H7 (cell line): ENCODE measurements at regions not wholly inside any gene's neighbourhood (a gene's known extent, or its start where the extent isn't known, plus 50 kb on each side); places are given as distances from the start of the nearest gene placed in this dataset.
A peak's percentile ranks its signal among the peaks of the same experiment; 100 is the strongest.

ENCODE experiments used
- DNase-seq: peaks from one replicate; pipeline ENCODE4 v3.0.0; 2012
- H3K27me3 ChIP-seq: 2 replicates; pipeline ENCODE4 v1.6.0; 2011; ENCODE audit warnings: mild to moderate bottlenecking, low read length; ENCODE audit not compliant: control insufficient read depth, insufficient read depth
- H3K36me3 ChIP-seq: replicated peaks from 2 replicates; pipeline ENCODE4 v1.5.1; 2011; ENCODE audit warnings: low read length; ENCODE audit not compliant: control insufficient read depth, insufficient read depth
- H3K4me3 ChIP-seq: 2 replicates; pipeline ENCODE4 v1.5.1; 2011; ENCODE audit warnings: low read depth, mild to moderate bottlenecking, control low read depth, low read length, moderate library complexity; ENCODE audit not compliant: insufficient read depth

DNA sequence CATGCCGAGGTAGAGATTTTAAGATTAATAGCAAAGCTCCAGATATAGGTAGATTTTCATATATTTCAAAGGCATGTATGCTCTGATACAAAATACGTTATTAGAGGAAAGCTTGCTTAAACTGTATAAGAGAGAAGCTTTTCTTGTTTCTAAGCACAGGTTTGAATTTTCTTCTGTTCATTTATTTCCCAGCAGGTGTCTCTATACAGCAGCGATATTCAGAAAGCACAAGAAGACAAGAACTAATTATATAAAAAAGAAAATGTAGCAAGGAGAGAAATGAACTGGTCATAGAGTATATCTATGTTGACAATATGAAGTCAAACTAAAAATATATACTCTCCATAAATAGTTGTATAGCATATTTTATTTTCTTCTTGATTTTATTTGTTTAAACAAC lies 307.4 kb upstream of the NOVA1 start:
- H3K4me3 ChIP-seq: no peak overlapping the region
- H3K27me3 ChIP-seq: no peaks in the 10 kb centered on the region
- no peak for DNase-seq
- no peaks in the 10 kb centered on the region for H3K36me3 ChIP-seq

DNA sequence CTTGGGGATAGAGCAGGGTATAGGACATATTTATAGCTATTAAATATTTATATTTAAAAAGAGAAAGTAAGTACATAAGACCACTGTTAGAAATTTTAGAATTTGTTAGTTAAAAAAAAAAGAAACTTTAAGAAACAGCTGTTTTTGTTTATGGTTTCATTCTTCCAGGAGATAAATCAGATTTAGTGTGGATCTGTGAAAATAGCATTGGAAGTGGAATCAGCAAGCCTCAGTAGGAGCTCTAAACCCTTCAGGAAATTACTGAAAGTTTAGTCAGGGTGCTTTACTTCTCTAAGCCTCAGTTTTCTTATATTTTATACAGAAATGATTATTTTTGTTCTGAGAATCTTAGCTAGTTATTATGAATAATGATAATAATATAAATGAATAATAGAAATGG lies 316.0 kb upstream of the NOVA1 start:
- H3K4me3 ChIP-seq: no peak overlapping the region
- no peaks in the 10 kb centered on the region for H3K27me3 ChIP-seq
- no peak for DNase-seq
- H3K36me3 ChIP-seq: no peaks in the 10 kb centered on the region

DNA sequence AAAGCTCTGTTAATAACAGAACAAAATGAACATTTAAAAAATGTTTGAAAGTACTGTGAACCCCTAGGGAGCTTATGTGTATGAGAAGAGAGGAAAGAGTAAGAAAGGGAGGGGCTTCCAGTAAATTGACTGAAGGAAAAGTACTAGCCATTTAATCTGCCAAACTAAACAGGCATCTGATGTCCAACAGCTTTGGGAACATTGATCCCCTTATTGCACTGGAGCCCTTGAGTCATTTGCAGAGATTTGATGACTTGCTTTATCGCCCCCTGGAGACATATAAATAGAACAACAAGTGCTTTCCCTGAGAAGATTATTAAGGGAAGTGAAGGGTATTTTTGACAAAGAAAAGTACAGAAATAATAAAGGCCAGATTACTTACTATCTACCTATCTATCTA lies 319.3 kb upstream of the NOVA1 start:
- Histone ChIP-seq H3K27me3 (no peaks in the 10 kb centered on the region), H3K4me3 (no peak overlapping the region), H3K36me3 (no peaks in the 10 kb centered on the region)
- DNase-seq: peak; percentile 2

- no peaks in the 10 kb centered on the region for H3K36me3 ChIP-seq
- H3K27me3 ChIP-seq: no peaks in the 10 kb centered on the region
- DNase-seq: no peak
- no peak overlapping the region for H3K4me3 ChIP-seq
Measured at GRCh38 chr14:26925876-26926584, 328.2 kb upstream of the NOVA1 start.

DNA sequence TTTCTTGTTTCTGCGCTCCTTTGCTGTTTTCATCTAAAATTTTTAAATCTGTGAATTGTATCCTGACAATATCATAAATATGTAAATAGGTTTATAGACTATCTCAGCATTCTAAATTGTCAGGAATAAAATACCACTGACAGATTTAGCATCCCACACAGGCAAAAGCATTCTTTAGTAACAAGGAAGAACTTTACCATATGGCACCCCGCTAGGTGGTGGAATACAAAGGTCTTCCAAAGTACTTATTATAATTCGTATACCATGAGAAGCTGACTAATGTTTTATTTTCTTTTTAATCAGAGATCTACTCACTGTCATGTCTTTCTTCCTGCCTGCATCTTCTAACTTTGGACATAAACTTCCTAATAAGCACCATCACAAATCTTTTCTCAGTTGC lies 328.8 kb upstream of the NOVA1 start:
- Histone ChIP-seq H3K27me3 (no peaks in the 10 kb centered on the region), H3K4me3 (no peak overlapping the region), H3K36me3 (no peaks in the 10 kb centered on the region)
- no peak for DNase-seq

GRCh38 chr14:26928019-26928418 lies 330.2 kb upstream of the NOVA1 start:
- Histone ChIP-seq H3K27me3 (no peaks in the 10 kb centered on the region), H3K4me3 (no peak overlapping the region), H3K36me3 (no peaks in the 10 kb centered on the region)
- DNase-seq: no peak

DNA sequence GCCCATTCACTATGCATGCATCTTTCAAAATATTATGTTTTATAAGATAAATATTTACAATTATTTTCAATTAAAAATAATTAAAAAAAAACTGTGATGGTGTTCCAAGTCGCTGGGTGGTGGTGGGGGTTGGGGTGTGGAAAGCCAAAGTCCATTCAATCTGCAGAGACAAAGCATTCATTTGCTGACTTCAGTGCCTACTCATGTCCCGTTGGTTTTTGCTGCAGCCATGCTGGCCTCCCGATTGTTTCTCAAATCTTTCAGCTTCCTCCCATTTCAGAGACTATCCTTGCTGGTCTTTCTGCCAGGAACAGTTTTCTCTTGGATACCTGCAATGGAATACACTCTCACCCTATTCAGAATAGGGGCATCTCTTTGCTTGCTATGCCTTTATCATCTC lies 331.5 kb upstream of the NOVA1 start:
- H3K36me3 ChIP-seq: no peaks in the 10 kb centered on the region
- DNase-seq: no peak

GRCh38 chr14:26930576-26930975 lies 332.7 kb upstream of the NOVA1 start:
- no peak for DNase-seq
- Histone ChIP-seq H3K4me3 (no peak overlapping the region), H3K27me3 (no peaks in the 10 kb centered on the region), H3K36me3 (no peaks in the 10 kb centered on the region)

More for the DNA sequence above, 331.5 kb upstream of the NOVA1 start:
- no peaks in the 10 kb centered on the region for H3K27me3 ChIP-seq
- H3K4me3 ChIP-seq: no peak overlapping the region

DNA sequence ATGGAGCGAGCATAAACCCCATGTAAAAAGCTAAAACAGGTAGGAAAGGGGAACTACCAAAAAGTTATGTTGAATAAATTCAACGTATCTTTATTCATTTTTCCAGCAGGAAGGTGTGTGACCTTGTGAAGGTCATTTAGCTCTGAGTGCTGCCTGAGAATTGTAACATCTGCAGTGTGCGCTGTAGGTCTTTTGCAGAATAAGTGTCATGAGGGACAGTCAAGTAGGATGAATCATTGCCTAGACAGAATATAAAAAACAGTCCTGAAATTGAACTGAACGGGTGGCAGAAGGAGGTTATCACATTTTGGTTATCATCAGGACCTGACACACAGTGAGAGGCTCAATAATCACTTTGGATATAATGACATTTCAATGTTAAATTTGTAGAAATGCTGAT lies 334.8 kb upstream of the NOVA1 start:
- Histone ChIP-seq H3K27me3 (no peaks in the 10 kb centered on the region), H3K36me3 (no peaks in the 10 kb centered on the region), H3K4me3 (no peak overlapping the region)
- DNase-seq: no peak

- Histone ChIP-seq H3K36me3 (no peaks in the 10 kb centered on the region), H3K27me3 (no peaks in the 10 kb centered on the region), H3K4me3 (no peak overlapping the region)
- DNase-seq: no peak
Measured at GRCh38 chr14:26933431-26933830, 335.6 kb upstream of the NOVA1 start.

DNA sequence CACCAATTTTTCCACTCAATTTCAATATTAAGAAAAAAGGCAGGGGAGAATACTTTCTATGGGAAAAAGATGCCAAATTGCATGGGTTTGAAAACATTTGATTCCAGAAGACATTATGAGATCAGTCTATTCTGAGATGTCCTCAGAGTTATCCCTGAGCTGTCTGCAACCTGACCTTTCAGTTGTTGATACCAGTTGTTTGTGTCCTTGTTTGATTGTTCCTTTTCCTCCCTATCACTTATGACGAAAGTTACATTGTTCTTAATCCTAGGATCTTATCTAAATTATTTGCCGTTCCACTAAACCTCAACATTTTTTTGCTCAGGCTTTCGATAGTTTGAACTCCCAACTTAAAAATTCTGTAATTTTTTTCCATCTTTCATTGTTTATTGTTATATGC lies 336.3 kb upstream of the NOVA1 start:
- Histone ChIP-seq H3K27me3 (no peaks in the 10 kb centered on the region), H3K4me3 (no peak overlapping the region), H3K36me3 (no peaks in the 10 kb centered on the region)
- DNase-seq: no peak

- no peak for DNase-seq
- H3K27me3 ChIP-seq: no peaks in the 10 kb centered on the region
- H3K4me3 ChIP-seq: no peak overlapping the region
- no peaks in the 10 kb centered on the region for H3K36me3 ChIP-seq
Measured at GRCh38 chr14:26935733-26936132, 337.9 kb upstream of the NOVA1 start.

GRCh38 chr14:26938054-26938453 lies 340.2 kb upstream of the NOVA1 start:
- Histone ChIP-seq H3K4me3 (no peak overlapping the region), H3K27me3 (no peaks in the 10 kb centered on the region), H3K36me3 (no peaks in the 10 kb centered on the region)
- no peak for DNase-seq

DNA sequence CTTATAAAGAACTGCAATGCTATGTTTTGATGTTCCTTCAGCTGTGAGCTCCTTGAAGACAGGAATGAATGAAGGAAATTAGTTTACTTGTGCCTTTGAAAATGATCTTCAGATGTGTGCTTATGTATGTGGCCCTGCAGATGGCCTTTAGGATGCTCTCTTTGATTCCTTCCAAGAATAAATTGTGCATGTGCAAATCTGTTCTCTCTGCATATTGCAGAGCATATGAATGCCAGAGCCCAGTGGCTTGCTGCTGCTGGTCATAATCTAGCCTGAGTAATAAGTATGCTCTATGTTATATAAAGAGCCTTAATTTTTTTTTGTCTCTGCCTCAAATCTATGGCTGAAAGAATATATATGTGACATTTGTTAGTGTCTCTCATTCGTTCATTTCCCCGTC lies 341.9 kb upstream of the NOVA1 start:
- Histone ChIP-seq H3K4me3 (no peak overlapping the region), H3K36me3 (no peaks in the 10 kb centered on the region), H3K27me3 (no peaks in the 10 kb centered on the region)
- DNase-seq: no peak

GRCh38 chr14:26941521-26941920 lies 343.7 kb upstream of the NOVA1 start:
- Histone ChIP-seq H3K27me3 (no peaks in the 10 kb centered on the region), H3K4me3 (no peak overlapping the region), H3K36me3 (no peaks in the 10 kb centered on the region)
- DNase-seq: no peak

DNA sequence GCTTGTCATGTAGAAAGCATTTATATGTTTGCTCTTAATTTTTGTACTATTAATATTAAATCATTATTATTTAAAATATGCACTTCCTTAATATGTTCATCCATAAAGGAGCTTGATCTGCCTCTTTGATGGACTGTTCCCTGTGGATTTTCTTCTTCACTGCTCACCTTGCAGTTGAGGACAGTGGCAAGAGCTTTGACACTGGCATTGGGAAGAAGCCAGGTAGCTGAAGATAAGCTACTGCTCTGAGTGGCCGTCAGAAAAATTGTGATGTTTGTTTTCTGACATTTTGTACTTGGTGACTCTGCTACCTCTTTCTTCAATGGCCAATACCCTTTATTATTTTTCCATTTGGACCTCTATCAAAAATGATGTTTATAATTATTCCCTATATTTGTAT lies 349.4 kb upstream of the NOVA1 start:
- Histone ChIP-seq H3K4me3 (no peak overlapping the region), H3K36me3 (no peaks in the 10 kb centered on the region), H3K27me3 (no peaks in the 10 kb centered on the region)
- no peak for DNase-seq
